ENCODE measurements at regions not wholly inside any gene's neighbourhood (a gene's known extent, or its start where the extent isn't known, plus 50 kb on each side); places are given as distances from the start of the nearest gene placed in this dataset.

DNA sequence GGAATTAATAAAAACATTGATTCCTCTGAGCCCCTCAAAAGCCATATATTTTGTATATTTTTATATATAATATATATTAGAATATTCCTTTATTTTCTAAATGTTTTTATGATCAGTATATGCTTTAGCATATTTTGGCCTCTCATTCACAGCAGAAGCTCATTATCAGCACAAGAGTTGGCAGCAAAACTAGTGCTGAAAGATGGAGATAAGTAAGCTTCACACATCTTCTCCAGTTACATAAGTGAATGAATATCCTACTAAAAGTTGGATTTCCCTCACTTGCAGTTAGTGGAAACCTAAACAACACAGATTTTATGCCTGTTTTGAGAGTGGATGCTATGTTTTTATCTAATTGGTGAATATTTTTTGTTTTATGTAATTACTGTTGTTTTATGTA, 1303.8 kb upstream of the ADGRB3 start:
- no peak for DNase-seq

DNA sequence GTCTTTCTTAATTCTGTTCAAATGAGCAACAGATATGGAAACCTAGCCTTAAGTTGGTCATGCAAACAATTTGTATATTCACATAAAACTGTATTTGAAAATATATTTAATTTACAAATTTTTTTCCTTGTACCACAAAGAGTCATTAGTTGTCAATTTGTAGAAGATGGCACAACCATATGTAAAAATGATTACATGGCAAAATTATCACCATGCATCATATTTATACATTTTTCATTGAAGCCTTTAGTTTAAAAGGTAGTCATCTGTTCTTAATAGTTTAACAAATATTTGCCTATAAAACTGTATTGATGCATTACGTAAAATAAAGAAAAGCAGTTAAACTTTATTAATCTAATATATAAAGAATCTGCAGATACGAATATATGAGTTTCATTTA, 1306.8 kb upstream of the ADGRB3 start:
- DNase-seq: no peak

DNA sequence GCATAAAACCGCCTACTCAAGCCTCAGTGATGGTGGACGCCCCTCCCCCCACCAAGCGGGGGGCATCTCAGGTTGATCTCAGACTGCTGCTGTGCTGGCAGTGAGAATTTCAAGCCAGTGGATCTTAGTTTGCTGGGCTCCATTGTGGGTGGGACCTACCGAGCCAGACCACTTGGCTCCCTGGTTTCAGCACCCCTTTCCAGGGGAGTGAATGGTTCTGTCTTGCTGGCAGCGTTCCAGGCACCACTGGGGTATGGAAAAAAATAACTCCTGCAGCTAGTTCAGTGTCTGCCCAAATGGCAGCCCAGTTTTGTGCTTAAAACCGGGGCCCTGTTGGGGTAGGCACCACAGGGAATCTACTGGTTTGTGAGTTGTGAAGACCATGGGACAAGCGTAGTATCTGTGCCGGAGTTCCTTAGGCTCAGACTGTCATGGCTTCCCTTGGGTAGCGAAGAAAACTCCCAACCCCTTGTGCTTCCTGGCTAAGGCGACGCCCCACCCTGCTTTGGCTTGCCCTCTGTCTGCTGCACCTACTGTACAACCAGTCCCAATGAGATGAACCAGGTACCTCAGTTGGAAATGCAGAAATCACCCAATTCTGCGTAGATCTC, 1334.5 kb upstream of the ADGRB3 start:
- no peak for DNase-seq

DNA sequence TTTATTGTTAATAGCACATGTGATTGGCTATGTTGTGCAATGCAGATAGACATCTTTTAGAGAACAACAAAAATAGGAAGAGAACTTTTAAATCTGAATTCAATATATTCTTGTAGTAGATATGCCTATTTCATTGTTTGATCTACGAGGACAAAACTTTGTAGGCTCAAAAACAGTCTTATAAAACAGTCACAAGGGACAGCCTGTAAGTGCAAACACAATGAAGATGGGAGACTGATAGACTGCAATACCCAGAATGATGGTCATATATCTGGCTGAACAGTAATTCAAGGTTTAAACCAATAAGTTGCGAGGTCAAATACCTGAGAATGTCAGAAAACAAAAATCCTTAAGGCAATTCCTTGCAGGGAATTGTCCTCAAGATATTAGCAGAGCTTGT, 1342.9 kb upstream of the ADGRB3 start:
- DNase-seq: no peak

DNA sequence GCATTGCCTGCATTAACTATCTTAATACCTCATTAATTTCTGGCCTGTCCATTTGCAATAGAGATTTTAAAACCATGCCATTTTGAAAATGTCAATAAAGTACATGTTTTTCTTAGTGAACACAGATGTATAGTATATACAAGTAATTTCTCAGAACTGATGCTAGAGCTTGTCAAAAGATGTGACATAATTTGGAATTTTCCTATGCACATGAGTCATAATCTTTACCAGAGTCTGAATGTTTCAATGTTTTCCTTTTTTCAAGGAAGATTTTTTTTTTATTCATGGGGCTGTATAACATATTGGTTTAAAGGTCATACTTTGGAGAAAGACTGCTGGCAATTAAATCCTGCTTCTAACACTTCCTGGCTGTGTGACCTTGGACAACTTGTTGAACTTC, 1347.5 kb upstream of the ADGRB3 start:
- DNase-seq: no peak

DNA sequence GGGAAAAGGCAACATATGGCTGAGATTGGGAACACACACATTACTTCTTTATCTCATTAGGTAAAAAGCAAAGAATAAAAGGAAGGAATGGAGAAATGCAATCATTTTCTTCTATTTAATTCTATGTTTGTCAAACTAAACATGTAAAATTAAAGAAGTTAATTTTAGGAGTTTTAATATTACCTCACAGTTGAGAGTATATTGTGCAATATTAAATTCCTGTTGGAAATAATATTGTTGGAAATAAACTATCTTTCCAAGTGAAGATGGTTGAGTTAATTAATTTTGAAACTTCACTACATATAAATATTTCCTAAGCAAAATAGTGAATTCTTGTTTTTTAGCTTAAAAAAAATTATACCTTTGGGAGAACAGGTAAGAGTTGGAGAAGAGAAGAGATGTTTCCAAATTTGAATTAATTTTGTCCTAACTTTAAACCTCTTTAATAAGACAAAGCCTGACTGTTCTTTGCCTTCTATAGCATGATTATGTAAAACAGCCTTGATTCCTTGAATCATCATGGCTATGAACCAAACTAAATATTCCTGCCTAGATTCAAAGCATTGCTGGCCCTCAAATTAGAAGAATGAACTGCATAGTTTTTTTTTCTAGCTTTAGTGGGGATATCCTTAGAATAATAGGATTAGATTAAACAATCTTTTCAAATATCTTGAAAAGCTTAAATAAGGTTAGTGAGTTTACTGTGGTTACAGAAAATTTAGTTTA, 1349.1 kb upstream of the ADGRB3 start:
- DNase-seq: no peak

DNA sequence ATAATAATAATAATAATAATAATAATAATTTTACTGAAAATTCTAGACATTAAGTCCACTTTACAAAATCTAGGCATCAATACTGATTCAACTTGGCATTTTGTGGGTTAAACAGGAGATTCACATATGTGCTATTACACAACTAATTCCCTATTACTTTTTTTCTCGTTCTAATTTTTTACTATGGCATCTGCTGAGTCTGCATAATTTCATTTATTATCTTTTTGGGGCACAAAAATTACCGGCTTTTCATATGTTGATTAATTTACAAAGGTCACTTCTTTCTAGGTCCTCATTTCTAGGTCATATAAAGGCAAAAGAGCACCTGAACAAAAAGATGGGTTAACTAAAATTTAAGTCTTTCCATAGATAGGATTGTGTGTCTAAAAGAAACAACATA, 1357.8 kb upstream of the ADGRB3 start:
- DNase-seq: no peak

DNA sequence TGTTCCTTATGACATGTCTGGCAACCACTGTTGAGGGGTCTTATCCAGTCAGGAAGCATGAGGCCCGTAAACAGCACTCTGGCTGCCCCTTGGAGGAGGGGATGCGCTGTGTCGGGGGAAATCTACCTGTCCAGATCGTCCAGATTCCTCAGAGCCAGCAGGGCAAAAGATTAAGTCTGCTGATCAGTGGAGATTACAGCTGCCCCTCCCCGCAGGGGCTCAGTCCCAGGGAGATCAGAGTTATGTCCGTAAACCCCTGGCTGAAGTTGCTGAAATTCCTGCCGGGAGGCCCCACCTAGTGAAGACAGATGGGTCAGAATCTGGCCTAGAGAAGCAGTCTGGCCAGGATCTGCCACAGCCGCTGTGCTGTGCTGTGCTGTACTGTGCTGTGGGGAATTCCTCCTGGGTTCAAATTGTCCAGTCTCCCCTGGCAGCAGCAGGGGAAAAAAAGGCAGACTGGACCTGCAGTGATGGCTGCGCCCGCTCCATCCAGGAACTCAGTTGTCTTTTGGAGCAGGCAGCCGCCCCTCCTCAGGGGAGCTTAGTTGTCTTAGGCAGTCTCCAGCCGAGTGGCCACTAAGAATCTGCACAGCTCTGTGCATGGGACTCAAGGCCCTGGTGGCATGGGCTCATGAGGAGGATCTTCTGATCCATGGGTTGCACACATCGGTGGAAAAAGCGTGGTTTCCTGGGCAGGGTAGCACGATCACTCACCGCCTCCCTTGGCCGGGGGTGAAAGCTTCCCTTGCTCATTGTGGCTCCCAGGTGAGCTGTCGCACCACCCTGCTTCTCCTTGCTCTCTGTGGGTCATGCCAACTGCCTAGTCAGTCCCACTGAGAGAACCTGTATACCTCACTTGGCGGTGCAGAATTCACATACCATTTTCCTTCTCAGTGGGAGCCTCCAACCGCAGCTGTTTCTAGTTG, 1368.8 kb upstream of the ADGRB3 start:
- DNase-seq: no peak

DNA sequence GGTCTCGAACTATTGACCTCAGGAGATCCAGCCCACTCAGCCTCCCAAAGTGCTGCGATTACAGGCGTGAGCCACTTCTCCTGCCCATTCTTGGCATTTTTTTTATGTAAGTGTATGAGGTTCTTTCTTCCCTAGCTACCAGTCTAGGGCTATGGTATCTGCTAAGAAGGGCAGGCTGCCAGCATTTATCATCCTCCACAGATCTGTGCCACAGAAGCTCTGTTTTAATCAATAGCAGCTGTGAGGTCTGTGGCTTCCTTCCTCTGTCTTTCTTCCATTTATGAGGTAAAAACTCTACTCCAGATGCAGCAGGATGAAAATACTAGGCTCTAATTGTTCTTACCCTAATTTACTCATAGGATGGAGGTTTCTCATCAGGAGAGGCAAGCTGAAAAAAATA, 1382.4 kb upstream of the ADGRB3 start:
- no peak for DNase-seq

DNA sequence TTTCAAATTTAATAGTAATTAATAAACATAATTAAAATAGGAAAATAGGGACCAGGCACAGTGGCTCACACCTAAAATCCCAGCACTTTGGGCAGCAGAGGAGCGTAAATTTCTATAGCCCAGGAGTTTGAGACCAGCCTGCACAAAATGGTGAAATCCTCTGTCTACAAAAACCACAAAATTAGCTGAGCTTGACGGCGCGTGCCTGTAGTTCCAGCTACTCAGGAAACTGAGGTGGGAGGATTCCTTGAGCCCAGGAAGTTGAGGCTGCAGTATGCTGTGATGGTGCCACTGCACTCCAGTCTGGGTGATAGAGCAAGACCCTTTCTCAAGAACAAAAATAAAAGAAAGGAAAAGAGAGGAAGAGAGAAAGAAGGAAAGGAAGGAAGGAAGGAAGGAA, 1387.0 kb upstream of the ADGRB3 start:
- no peak for DNase-seq

DNA sequence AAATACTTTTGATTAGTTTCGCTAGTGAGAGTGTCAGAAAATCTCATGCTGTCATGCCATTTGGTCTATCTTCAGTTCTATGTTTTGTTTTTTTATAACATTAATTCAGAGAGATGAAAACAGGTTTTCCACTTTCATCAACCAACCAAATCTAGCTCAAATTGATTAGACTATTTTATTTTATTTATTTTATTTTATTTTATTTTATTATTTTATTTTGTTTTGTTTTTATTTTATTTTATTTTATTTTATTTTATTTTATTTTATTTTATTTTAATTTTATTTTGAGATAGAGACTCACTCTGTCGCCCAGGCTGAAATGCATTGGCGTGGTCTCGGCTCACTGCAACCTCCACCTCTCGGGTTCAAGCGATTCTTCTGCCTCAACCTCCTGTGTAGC, 1391.0 kb upstream of the ADGRB3 start:
- no peak for DNase-seq

DNA sequence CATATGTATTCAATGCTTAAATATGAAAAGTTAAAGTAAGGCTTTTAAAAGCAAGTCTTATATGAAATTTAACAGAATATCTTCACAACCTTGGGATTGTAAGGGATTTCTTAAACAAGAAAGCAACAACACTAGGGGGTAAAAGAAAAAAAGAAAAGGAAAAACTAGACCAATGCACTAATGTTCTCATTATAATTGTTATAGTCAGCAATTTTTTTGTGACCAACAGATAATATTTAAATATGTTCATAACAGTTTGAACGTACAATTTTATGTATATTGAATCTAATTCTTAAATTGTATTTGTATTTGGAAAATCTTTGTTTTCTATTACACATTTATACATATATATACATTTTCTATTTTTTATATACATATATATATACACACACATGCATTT, 1397.8 kb upstream of the ADGRB3 start:
- no peak for DNase-seq

DNA sequence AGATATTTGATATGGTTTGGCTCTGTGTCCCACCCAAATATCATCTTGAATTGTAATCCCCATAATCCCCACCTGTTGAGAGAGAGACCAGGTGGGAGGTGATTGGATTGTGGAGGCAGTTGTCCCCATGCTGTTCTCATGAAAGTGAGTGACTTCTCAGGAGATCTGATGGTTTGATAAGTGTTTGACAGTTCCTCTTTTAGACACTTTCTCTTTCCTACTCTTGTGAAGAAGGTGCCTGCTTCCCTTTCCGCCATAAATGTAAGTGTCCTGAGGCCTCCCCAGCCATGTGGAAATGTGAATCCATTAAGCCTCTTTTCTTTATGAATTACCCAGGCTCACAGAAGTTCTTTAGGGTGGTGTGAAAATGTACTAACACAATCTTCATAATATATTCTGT, 1404.0 kb upstream of the ADGRB3 start:
- DNase-seq: no peak

DNA sequence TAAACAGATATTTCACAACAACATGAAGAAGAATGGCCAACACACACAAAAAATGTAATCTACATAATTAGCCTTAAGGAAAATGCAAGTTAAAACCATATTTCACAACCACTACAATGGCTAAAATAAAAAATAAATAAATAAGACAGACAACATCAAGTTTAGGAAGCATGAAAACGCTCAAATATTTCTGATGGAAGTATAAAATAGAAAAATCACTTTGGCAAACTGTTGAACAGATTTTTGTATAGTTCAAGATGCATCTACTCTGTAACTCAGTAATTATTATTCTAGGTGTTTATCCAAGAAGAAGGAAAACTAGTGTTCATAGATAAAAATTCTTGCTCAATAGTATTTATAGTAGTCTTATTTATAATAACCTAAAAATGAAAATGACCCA, 1410.1 kb upstream of the ADGRB3 start:
- no peak for DNase-seq

DNA sequence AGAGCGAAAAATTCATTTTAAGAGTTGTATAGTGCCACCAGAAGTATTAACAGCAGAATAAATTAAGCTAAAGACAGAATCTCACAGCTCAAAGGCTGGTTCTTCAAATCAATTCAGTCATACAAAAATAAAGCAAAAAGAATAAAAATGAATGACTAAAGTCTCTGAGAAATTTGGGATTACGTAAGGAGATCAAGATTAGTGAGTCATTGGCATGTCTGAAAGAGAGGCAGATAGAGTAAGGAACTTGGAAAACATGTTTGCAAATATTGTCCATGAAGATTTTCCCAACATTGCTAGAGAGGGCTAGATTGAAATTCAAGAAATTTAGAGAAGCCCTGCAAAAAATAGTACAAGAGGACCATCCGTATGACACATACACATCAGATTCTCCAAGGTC, 1413.9 kb upstream of the ADGRB3 start:
- no peak for DNase-seq

DNA sequence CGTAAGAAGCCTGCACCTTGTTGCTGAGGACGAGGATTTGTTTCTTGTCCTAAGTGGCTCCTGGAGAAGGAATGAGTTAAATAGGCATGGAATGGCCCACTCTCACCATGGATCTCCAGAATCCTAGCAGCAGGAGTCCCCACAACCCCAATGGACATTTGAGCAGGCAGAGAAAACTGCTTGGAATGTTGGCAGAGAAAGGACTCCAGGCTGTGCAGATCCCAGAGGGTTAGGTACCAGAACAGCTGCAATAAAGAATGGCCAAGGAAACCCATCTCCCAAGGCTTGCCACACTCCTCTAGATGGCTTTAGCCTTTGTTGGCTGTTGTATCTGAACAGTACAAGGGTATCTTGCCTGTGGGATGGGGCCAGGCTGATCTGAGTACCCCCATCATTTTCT, 1415.7 kb upstream of the ADGRB3 start:
- DNase-seq: no peak

DNA sequence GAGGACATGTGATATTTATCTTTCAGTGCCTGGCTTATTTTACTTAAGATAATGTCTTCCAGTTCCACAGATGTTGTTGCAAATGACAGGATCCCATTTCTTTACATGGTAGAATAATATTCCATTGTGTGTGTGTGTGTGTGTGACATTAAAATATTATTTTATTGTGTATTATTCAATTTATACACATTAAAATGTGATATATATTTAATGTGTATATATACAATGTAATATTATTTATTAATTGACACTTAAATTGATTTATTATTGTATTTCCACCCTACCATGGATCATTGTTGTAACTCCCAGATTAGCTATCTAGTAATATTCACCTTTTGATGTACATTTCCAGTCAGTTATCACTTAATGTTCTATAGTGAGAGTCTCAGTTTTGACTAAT, 1422.5 kb upstream of the ADGRB3 start:
- DNase-seq: no peak

DNA sequence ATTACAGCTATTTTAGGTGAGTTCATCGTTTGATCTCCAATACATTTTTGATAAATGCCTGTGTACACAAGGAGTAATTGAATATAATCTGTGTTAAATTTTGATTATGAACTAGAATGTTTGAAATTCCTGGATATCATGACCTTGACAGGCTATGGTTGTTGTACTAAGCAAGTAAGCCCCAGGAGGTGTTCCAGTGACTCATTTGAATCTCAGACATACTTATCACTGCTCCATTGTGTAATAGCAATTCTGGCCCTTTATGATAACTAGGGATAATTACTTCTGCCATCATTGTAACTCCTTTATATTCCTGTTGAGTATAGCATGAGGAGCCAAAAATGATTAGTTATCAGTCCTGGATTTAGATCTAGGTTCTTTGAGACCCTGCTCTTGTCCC, 1424.6 kb upstream of the ADGRB3 start:
- no peak for DNase-seq

DNA sequence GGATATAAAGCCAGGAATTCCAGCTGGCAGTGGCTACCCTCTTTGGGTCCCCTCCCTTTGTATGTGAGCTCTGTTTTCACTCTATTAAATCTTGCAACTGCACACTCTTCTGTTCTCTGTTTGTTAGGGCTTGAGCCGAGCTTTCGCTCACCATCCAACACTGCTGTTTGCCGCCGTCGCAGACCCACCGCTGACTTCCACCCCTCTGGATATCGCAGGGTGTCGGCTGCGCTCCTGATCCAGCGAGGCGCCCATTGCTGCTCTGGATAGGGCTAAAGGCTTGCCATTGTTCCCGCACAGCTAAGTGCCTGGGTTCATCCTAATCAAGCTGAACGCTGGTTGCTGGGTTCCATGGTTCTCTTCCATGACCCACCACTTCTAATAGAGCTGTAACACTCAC, 1433.5 kb upstream of the ADGRB3 start:
- DNase-seq: no peak

DNA sequence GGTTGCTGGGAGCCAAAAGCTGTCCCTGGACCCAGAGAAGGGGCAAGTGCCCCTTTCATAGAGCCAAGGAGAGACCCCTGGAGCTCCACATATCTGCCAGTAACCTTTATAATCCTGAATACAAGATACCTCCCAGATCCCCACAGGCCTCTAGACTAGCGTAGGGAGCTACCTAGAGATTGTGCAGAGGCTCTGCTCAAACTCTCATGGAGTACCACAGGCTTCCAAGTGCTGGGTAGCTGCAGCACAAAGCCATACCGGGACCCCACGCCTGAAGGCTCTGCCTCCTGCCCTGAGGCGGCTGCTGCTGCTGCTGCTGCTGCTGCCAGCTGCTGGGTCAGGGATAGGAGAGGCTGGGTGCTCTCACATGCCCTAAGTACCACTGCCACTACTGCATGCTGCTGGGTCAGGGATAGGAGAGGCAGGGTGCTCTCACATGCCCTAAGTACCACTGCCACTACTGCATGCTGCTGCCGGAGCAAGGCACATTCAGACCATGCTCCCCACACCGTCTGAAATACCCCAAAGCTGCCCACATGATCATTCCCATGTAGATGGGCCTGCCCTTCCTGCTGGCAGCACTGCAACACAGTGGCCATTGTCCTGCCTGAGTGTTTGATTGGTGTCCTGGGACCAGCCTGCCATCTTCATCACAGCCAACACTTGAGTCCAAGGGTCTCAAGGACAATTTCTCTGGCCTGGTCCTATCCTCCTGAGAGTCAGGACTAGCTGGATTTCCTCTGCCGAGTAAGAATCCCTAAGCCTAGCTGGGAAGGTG, 1434.3 kb upstream of the ADGRB3 start:
- no peak for DNase-seq

DNA sequence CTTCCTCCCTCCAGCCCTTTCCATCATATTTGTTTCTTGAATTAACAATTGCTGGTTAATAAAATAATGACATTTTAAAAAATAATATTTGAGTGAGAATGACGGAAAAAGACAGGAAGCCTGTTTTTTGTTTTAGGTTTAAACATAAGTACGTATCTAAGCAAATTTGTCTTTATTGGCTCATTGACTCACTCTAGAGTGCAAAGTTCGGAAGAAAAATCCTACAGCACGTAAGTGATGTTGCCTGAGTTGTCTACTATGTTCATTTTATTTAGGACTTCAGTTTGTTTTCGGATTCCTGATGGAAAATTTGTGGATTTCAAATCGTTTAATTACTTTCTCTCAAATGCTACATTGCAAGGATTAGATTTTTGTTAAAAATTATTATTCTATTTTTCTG, 1435.7 kb upstream of the ADGRB3 start:
- DNase-seq: no peak

DNA sequence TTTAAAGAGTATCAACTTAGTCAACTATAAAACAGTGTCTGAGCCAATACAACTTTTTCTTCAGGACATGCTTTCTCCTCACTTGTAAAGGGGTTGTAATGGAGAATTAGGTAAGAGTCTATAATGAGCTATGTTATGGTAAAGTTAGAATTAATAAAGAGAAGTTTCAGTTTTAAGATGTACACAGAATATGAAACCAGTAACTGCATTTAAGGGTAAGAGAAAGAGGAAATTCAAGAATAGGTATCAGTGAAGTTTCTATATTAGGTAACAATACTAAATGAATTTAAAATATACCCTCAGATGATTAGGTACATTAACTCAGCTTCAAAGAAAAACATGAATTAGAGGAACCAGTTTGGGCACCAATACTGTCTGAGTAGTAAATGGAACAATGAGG, 1444.3 kb upstream of the ADGRB3 start:
- no peak for DNase-seq

DNA sequence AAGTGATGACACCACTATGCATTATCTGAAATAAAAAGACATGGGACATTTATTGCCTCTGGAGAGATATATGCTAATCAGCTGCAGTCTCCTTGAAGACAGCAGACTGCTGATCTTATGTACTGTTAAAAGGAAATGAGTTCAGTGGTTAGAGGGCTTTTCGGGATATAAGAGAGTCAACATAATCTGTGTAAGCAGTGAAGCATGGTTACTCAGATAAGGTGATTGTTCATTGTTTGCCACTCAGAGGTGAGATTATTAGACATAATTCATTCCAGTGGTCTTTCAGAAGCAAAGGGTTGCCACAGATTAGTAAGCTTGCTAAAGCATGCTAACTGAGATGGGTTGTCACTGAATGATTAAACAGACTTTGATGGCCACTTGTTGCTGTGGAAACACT, 1450.7 kb upstream of the ADGRB3 start:
- DNase-seq: no peak

All from retina (tissue), 1 donor.